K562 (cell line): ENCODE measurements at regions not wholly inside any gene's neighbourhood (a gene's known extent, or its start where the extent isn't known, plus 50 kb on each side); places are given as distances from the start of the nearest gene placed in this dataset.

Experiments
- ARID3A ChIP-seq: IDR thresholded peaks from 2 replicates; pipeline ENCODE4 v1.6.1; 2012; ENCODE audit warnings: low read depth, low read length, improper control_type of control experiment, borderline replicate concordance
- ATF1 ChIP-seq, 2 experiments: fragments of 450-650 bp in 1 of 2; IDR thresholded peaks; 2 replicates each; pipeline ENCODE4 v1.6.1; 2016; ENCODE audit warnings: missing compliant biosample characterization in 1 of 2, missing genetic modification characterization in 1 of 2
- BRCA1 ChIP-seq, 2 experiments: fragments of 450-650 bp in 1 of 2; sonication (generic) in 1 of 2; formaldehyde crosslinking in 1 of 2; IDR thresholded peaks; 2 replicates each; pipeline versions ENCODE4 v1.5.0 to v1.6.1; 2017 to 2020; ENCODE audit warnings: mild to moderate bottlenecking in 1 of 2, missing genetic modification reagents in 1 of 2
- CBX1 ChIP-seq: sonication (generic); IDR thresholded peaks from 2 replicates; pipeline ENCODE4 v1.6.1; 2016; ENCODE audit warnings: antibody characterized with exemption, low read depth, mild to moderate bottlenecking
- JUND ChIP-seq, 2 experiments: IDR thresholded peaks; 2 replicates in 1 of 2; 3 replicates in 1 of 2; pipeline ENCODE4 v1.6.1; 2011; ENCODE audit warnings: borderline replicate concordance in 2 of 2, low read depth in 2 of 2, low read length in 2 of 2, improper control_type of control experiment in 1 of 2, missing biosample characterization in 1 of 2, missing genetic modification characterization in 1 of 2, missing genetic modification reagents in 1 of 2
- NCOR1 ChIP-seq: fragments of 450-650 bp; IDR thresholded peaks from 2 replicates; pipeline ENCODE4 v1.6.1; 2016; ENCODE audit warnings: mild to moderate bottlenecking, moderate library complexity
- POLR2AphosphoS5 ChIP-seq: IDR thresholded peaks from 2 replicates; pipeline ENCODE4 v1.6.1; 2011; ENCODE audit warnings: mild to moderate bottlenecking, low read depth, low read length, moderate library complexity; ENCODE audit not compliant: control insufficient read depth, insufficient read depth

- TF ChIP-seq BRCA1 (IDR thresholded peaks at IDR 0.05) (no peak), BRCA1 (CRISPR knock-in tag; IDR thresholded peaks at IDR 0.05) (no peak), POLR2AphosphoS5 (no peak), NCOR1 (no peak), JUND (IDR thresholded peaks at IDR 0.05; ENCODE audit: borderline replicate concordance, low read depth, low read length) (no peak), JUND (tag; IDR thresholded peaks at IDR 0.05; ENCODE audit: borderline replicate concordance, low read depth, low read length) (no peak), ARID3A (no peak), ATF1 (CRISPR knock-in tag; IDR thresholded peaks at IDR 0.05) (no peak), ATF1 (tag; IDR thresholded peaks at IDR 0.05) (no peak), CBX1 (no peak)
Observed at GRCh38 chr1:30385246-30385995, 338.0 kb downstream of the MATN1 start.
